ENCODE measurements at regions not wholly inside any gene's neighbourhood (a gene's known extent, or its start where the extent isn't known, plus 50 kb on each side); places are given as distances from the start of the nearest gene placed in this dataset.
"Not testable (repeated sequence)": the region's sequence is repeated elsewhere in the genome, so short reads cannot be mapped to it uniquely, and the experiment has no call there.

GRCh38 chr5:39720136-39720535 lies 295.4 kb upstream of the DAB2 start:
- DNase-seq, result no peak

GRCh38 chr5:39717176-39717897 lies 292.6 kb upstream of the DAB2 start:
- DNase-seq, result no peak

GRCh38 chr5:39716532-39717028 lies 291.8 kb upstream of the DAB2 start:
- DNase-seq, result peak in 1 of 2 experiments; percentile 32

GRCh38 chr5:39714036-39714698 lies 289.4 kb upstream of the DAB2 start:
- DNase-seq, result peak; percentile 29 to 52

GRCh38 chr5:39713250-39713916 lies 288.6 kb upstream of the DAB2 start:
- DNase-seq, result no peak

GRCh38 chr5:39712316-39713249 lies 287.8 kb upstream of the DAB2 start:
- no peak for DNase-seq

GRCh38 chr5:39711821-39712220 lies 287.0 kb upstream of the DAB2 start:
- no peak for DNase-seq

GRCh38 chr5:39709032-39709431 lies 284.3 kb upstream of the DAB2 start:
- DNase-seq, result no peak

- no peak for DNase-seq
Observed at GRCh38 chr5:39702928-39703327, 278.1 kb upstream of the DAB2 start.

- DNase-seq, result no peak
Observed at GRCh38 chr5:39700523-39700922, 275.7 kb upstream of the DAB2 start.

- DNase-seq, result no peak
Observed at GRCh38 chr5:39698838-39699560, 274.2 kb upstream of the DAB2 start.

GRCh38 chr5:39697881-39698280 lies 273.1 kb upstream of the DAB2 start:
- DNase-seq, result no peak

GRCh38 chr5:39696672-39697398 lies 272.1 kb upstream of the DAB2 start:
- no peak for DNase-seq

- DNase-seq, result no peak
Observed at GRCh38 chr5:39691993-39692392, 267.2 kb upstream of the DAB2 start.

GRCh38 chr5:39691136-39691535 lies 266.4 kb upstream of the DAB2 start:
- DNase-seq, result no peak

- no peak for DNase-seq
Observed at GRCh38 chr5:39689919-39690318, 265.1 kb upstream of the DAB2 start.

- DNase-seq, result not testable (repeated sequence)
Observed at GRCh38 chr5:39687924-39688323, 263.1 kb upstream of the DAB2 start.

GRCh38 chr5:39680213-39680612 lies 255.4 kb upstream of the DAB2 start:
- DNase-seq, result no peak

GRCh38 chr5:39678534-39678933 lies 253.8 kb upstream of the DAB2 start:
- DNase-seq, result no peak

- no peak for DNase-seq
Observed at GRCh38 chr5:39675676-39676075, 250.9 kb upstream of the DAB2 start.

Measured in NCI-H446 (cell line).